ENCODE measurements at regions not wholly inside any gene's neighbourhood (a gene's known extent, or its start where the extent isn't known, plus 50 kb on each side); places are given as distances from the start of the nearest gene placed in this dataset.

- DNase-seq (ENCODE audit: low read depth in 2 of 2), result no peak
Measured at GRCh38 chr1:244220410-244220809, 169.3 kb downstream of the ZBTB18 start.

GRCh38 chr1:244221991-244222390 lies 170.9 kb downstream of the ZBTB18 start:
- no peak for DNase-seq (ENCODE audit: low read depth in 2 of 2)

- no peak for DNase-seq (ENCODE audit: low read depth in 2 of 2)
Measured at GRCh38 chr1:244224487-244225430, 173.7 kb downstream of the ZBTB18 start.

- no peak for DNase-seq (ENCODE audit: low read depth in 2 of 2)
Measured at GRCh38 chr1:244226435-244226834, 175.4 kb downstream of the ZBTB18 start.

GRCh38 chr1:244230470-244230869 lies 179.4 kb downstream of the ZBTB18 start:
- no peak for DNase-seq (ENCODE audit: low read depth in 2 of 2)

- DNase-seq (ENCODE audit: low read depth in 2 of 2), result no peak
Measured at GRCh38 chr1:244231193-244231571, 180.1 kb downstream of the ZBTB18 start.

GRCh38 chr1:244231572-244232315 lies 180.7 kb downstream of the ZBTB18 start:
- no peak for DNase-seq (ENCODE audit: low read depth in 2 of 2)

- DNase-seq (ENCODE audit: low read depth in 2 of 2), result no peak
Measured at GRCh38 chr1:244234009-244234643, 183.0 kb downstream of the ZBTB18 start.

- DNase-seq (ENCODE audit: low read depth in 2 of 2), result no peak
Measured at GRCh38 chr1:244235157-244235556, 184.1 kb downstream of the ZBTB18 start.

- no peak for DNase-seq (ENCODE audit: low read depth in 2 of 2)
Measured at GRCh38 chr1:244236101-244236500, 185.0 kb downstream of the ZBTB18 start.

- DNase-seq (ENCODE audit: low read depth in 2 of 2), result no peak
Measured at GRCh38 chr1:244236721-244237120, 185.6 kb downstream of the ZBTB18 start.

- DNase-seq (ENCODE audit: low read depth in 2 of 2), result no peak
Measured at GRCh38 chr1:244237445-244237844, 186.4 kb downstream of the ZBTB18 start.

- no peak for DNase-seq (ENCODE audit: low read depth in 2 of 2)
Measured at GRCh38 chr1:244239261-244239770, 188.2 kb downstream of the ZBTB18 start.

- no peak for DNase-seq (ENCODE audit: low read depth in 2 of 2)
Measured at GRCh38 chr1:244241438-244241837, 190.4 kb downstream of the ZBTB18 start.

GRCh38 chr1:244242446-244242845 lies 191.4 kb downstream of the ZBTB18 start:
- no peak for DNase-seq (ENCODE audit: low read depth in 2 of 2)

GRCh38 chr1:244246334-244246733 lies 195.3 kb downstream of the ZBTB18 start:
- no peak for DNase-seq (ENCODE audit: low read depth in 2 of 2)

- DNase-seq (ENCODE audit: low read depth in 2 of 2), result no peak
Measured at GRCh38 chr1:244248426-244248825, 197.3 kb downstream of the ZBTB18 start.

- no peak for DNase-seq (ENCODE audit: low read depth in 2 of 2)
Measured at GRCh38 chr1:244252211-244252610, 199.5 kb downstream of the ADSS2 start.

- DNase-seq (ENCODE audit: low read depth in 2 of 2), result no peak
Measured at GRCh38 chr1:244254467-244254866, 197.2 kb downstream of the ADSS2 start.

GRCh38 chr1:244255426-244255965 lies 196.2 kb downstream of the ADSS2 start:
- no peak for DNase-seq (ENCODE audit: low read depth in 2 of 2)

GRCh38 chr1:244256086-244256676 lies 195.5 kb downstream of the ADSS2 start:
- no peak for DNase-seq (ENCODE audit: low read depth in 2 of 2)

Data from stimulated activated CD8-positive, alpha-beta memory T cell treated with anti-CD3 and anti-CD28 coated beads, Interleukin-7, amount 100 ng/mL, for 4 hours (primary cell).